ENCODE measurements at regions not wholly inside any gene's neighbourhood (a gene's known extent, or its start where the extent isn't known, plus 50 kb on each side); places are given as distances from the start of the nearest gene placed in this dataset.

DNA sequence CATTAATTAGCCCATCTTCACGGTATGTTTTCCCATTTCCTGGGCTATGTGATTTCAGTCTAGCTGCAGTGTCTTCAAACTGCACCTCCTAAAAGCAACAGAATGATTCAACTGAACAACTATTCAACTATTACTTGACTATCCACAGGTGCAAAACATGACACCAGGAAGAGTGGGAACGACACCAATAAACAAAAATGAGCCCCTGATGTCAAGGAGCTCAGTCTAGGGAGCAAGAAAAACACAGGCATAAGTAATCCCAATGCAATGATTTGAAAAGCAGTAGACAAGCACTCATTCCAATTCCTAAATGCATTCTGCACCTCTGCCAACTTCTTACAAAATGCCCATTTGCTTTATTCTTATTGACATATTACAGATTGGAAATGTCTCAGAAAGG lies 285.6 kb downstream of the ETS1 start:
- H3K9me3 ChIP-seq (ENCODE audit: insufficient read depth, low read length): no peaks in the 10 kb centered on the region
- no peaks in the 10 kb centered on the region for H4K20me1 ChIP-seq (ENCODE audit: insufficient read depth, low read length)
- H3K36me3 ChIP-seq (replicated peaks; ENCODE audit: low read depth, low read length): no peaks in the 10 kb centered on the region
- H2AFZ ChIP-seq (ENCODE audit: low read depth, low read length): no peak overlapping the region; the same call in 1 of the 2 replicates
- no peak overlapping the region for H3K9ac ChIP-seq (ENCODE audit: low read length)
- no peak overlapping the region for H3K27ac ChIP-seq (ENCODE audit: low read length)
- H3K4me3 ChIP-seq (ENCODE audit: low read length): no peak overlapping the region
- no peaks in the 10 kb centered on the region for H3K79me2 ChIP-seq (ENCODE audit: low read length)
- H3K4me2 ChIP-seq (ENCODE audit: low read length): peak overlapping the region; percentile 31; the same call in 1 of the 2 replicates
- peaks cover 50% of the 10 kb centered on the region for H3K4me1 ChIP-seq (ENCODE audit: low read length)
- H3K27me3 ChIP-seq (ENCODE audit: low read depth, low read length): no peaks in the 10 kb centered on the region
- TF ChIP-seq, protein P1, sequence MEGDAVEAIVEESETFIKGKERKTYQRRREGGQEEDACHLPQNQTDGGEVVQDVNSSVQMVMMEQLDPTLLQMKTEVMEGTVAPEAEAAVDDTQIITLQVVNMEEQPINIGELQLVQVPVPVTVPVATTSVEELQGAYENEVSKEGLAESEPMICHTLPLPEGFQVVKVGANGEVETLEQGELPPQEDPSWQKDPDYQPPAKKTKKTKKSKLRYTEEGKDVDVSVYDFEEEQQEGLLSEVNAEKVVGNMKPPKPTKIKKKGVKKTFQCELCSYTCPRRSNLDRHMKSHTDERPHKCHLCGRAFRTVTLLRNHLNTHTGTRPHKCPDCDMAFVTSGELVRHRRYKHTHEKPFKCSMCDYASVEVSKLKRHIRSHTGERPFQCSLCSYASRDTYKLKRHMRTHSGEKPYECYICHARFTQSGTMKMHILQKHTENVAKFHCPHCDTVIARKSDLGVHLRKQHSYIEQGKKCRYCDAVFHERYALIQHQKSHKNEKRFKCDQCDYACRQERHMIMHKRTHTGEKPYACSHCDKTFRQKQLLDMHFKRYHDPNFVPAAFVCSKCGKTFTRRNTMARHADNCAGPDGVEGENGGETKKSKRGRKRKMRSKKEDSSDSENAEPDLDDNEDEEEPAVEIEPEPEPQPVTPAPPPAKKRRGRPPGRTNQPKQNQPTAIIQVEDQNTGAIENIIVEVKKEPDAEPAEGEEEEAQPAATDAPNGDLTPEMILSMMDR (IDR thresholded peaks at IDR 0.05; ENCODE audit: low read depth, low read length): no peak
- no peak for TF ChIP-seq EZH2phosphoT487 (IDR thresholded peaks at IDR 0.05; ENCODE audit: low read depth)

DNA sequence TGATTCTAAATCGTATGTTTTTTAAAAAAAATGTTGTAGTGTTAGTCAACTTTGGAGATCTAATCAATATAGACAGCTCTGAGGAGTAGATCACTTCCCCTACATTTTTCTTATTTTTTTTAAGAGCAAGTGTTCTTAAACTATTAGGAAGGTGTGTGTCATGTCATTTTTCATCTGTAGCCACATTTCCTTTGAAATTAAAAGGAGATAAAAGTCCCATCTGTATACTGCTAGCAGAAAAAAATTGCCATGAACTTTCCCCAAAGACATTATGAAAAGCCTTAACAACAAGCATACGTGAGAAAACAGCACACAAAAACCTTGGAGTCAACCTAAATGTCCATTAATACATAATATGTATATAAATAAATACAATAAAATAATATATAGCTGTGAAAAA lies 286.6 kb downstream of the ETS1 start:
- Histone ChIP-seq H2AFZ (ENCODE audit: low read depth, low read length) (no peak overlapping the region), H3K4me3 (ENCODE audit: low read length) (no peak overlapping the region), H3K36me3 (replicated peaks; ENCODE audit: low read depth, low read length) (no peaks in the 10 kb centered on the region), H3K9ac (ENCODE audit: low read length) (no peak overlapping the region), H3K4me2 (ENCODE audit: low read length) (no peak overlapping the region), H3K27me3 (ENCODE audit: low read depth, low read length) (no peaks in the 10 kb centered on the region), H3K4me1 (ENCODE audit: low read length) (peaks cover 45% of the 10 kb centered on the region), H3K79me2 (ENCODE audit: low read length) (no peaks in the 10 kb centered on the region), H4K20me1 (ENCODE audit: insufficient read depth, low read length) (no peaks in the 10 kb centered on the region), H3K9me3 (ENCODE audit: insufficient read depth, low read length) (no peaks in the 10 kb centered on the region), H3K27ac (ENCODE audit: low read length) (no peak overlapping the region)
- no peak for TF ChIP-seq EZH2phosphoT487 (IDR thresholded peaks at IDR 0.05; ENCODE audit: low read depth)
- TF ChIP-seq, protein P1 (IDR thresholded peaks at IDR 0.05; ENCODE audit: low read depth, low read length): no peak

DNA sequence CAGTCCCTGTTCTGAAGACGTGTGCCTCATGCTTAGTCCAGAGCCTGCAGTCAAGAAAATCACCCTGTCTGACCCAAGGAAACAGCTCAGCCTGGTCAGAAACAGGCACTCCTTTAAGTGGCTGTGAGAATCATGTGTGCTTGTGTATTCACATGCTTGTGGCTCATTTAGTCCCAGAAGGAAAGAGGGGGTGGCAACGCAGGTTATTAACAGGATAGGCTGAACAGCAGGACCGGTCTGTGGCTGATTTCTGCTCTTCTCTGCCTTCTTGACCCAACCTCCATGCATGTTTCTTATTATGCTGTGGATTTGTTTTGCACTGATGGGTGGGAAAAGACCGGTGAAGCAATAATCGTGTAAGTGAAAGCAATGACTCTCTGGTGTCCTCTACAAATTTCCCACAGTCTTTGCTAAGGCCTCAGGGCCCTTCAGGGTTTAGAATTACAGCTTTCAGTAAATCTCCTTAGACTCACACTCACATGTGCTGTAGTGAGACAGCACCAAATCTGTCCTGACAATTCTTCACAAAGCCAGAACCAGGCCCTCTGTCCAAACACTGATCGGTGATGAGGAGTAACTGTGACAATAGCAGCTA lies 288.1 kb downstream of the ETS1 start:
- Histone ChIP-seq H3K4me1 (ENCODE audit: low read length) (peaks cover 44% of the 10 kb centered on the region), H4K20me1 (ENCODE audit: insufficient read depth, low read length) (no peaks in the 10 kb centered on the region), H2AFZ (ENCODE audit: low read depth, low read length) (no peak overlapping the region), H3K4me2 (ENCODE audit: low read length) (peak overlapping the region; percentile 48), H3K9me3 (ENCODE audit: insufficient read depth, low read length) (no peaks in the 10 kb centered on the region), H3K79me2 (ENCODE audit: low read length) (no peaks in the 10 kb centered on the region), H3K27me3 (ENCODE audit: low read depth, low read length) (no peaks in the 10 kb centered on the region), H3K4me3 (ENCODE audit: low read length) (no peak overlapping the region; the same call in 1 of the 2 replicates), H3K9ac (ENCODE audit: low read length) (peak overlapping the region; percentile 6; the same call in 1 of the 2 replicates), H3K36me3 (replicated peaks; ENCODE audit: low read depth, low read length) (no peaks in the 10 kb centered on the region), H3K27ac (ENCODE audit: low read length) (peak overlapping the region; percentile 25)
- TF ChIP-seq EZH2phosphoT487 (IDR thresholded peaks at IDR 0.05; ENCODE audit: low read depth): no peak
- TF ChIP-seq, protein P1 (IDR thresholded peaks at IDR 0.05; ENCODE audit: low read depth, low read length): no peak

DNA sequence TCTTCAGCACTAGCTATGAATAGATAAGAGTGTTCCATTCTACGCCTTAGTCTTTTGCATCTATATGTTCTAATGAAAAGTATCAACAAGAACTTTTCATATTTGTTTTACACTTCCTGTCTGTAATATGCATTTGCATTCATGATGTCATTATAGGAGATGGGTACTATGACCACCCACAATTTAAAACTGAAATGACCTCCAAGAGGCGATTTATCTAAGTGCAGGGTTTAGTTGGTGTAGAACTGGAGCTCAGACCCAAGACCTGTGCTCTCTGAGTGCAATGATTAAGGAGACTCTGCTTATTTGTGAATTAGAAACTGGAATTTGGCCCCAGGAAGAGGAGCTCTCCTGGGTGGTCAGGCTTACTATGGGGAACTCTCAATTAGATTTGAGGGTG lies 289.1 kb downstream of the ETS1 start:
- Histone ChIP-seq H3K36me3 (replicated peaks; ENCODE audit: low read depth, low read length) (no peaks in the 10 kb centered on the region), H2AFZ (ENCODE audit: low read depth, low read length) (no peak overlapping the region), H3K27ac (ENCODE audit: low read length) (no peak overlapping the region), H4K20me1 (ENCODE audit: insufficient read depth, low read length) (no peaks in the 10 kb centered on the region), H3K79me2 (ENCODE audit: low read length) (no peaks in the 10 kb centered on the region), H3K4me2 (ENCODE audit: low read length) (no peak overlapping the region), H3K4me1 (ENCODE audit: low read length) (peaks cover 44% of the 10 kb centered on the region), H3K4me3 (ENCODE audit: low read length) (no peak overlapping the region), H3K9me3 (ENCODE audit: insufficient read depth, low read length) (no peaks in the 10 kb centered on the region), H3K27me3 (ENCODE audit: low read depth, low read length) (no peaks in the 10 kb centered on the region), H3K9ac (ENCODE audit: low read length) (no peak overlapping the region)
- TF ChIP-seq EZH2phosphoT487 (IDR thresholded peaks at IDR 0.05; ENCODE audit: low read depth): no peak
- TF ChIP-seq, protein P1 (IDR thresholded peaks at IDR 0.05; ENCODE audit: low read depth, low read length): no peak

All from OCI-LY3 (cell line).